ENCODE measurements at regions not wholly inside any gene's neighbourhood (a gene's known extent, or its start where the extent isn't known, plus 50 kb on each side); places are given as distances from the start of the nearest gene placed in this dataset.

DNA sequence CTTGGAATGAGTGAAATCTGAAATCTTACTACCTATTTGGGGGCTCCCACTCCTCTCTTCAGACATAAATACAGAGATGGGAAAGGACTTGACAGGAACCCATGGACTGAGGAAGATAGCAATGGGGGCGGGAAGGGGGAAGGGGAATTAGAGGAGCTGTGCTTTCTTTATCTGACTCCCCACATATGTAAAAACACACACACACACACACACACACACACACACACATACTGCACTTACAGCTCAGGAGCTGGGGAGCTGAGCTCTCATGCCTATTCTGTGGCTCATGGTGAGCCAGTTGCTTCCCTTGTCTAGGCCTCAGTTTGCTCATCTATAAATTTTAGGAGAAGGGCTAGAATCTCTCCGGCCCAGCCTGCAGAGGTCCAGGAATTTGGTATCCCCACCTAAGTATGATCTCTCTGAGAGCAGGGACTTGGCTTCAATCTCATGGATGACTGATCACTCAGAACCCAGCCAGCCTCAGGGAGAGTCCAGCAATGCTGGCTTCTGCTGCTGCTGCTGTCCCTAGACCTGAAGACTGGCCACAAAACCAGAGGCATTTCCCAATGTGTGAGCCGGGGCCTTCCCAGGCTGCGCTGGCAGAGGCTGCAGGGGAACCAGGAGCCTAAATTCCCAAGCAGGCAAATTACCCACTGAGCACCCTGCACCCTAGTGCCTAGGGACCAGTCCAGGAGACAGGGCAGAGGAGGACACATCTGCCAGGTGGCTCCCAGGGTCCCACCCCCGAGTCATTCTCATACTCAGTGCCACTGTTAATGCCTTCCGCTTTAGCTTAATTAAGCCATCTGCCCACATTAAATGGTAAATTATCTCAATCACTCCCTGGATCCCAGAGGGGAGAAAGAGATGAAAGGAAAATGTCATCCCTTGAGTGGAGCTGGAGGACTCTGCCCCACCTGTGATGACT, 57.5 kb upstream of the RBM15 start:
- no peaks in the 10 kb centered on the region for H3K4me1 ChIP-seq (ENCODE audit: control insufficient read depth in 5 of 5, insufficient read depth in 5 of 5, low read length in 5 of 5)
- H3K36me3 ChIP-seq (ENCODE audit: control insufficient read depth in 4 of 4, insufficient read depth in 4 of 4, low read length in 4 of 4), result no peaks in the 10 kb centered on the region
- TF ChIP-seq, protein P1, sequence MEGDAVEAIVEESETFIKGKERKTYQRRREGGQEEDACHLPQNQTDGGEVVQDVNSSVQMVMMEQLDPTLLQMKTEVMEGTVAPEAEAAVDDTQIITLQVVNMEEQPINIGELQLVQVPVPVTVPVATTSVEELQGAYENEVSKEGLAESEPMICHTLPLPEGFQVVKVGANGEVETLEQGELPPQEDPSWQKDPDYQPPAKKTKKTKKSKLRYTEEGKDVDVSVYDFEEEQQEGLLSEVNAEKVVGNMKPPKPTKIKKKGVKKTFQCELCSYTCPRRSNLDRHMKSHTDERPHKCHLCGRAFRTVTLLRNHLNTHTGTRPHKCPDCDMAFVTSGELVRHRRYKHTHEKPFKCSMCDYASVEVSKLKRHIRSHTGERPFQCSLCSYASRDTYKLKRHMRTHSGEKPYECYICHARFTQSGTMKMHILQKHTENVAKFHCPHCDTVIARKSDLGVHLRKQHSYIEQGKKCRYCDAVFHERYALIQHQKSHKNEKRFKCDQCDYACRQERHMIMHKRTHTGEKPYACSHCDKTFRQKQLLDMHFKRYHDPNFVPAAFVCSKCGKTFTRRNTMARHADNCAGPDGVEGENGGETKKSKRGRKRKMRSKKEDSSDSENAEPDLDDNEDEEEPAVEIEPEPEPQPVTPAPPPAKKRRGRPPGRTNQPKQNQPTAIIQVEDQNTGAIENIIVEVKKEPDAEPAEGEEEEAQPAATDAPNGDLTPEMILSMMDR (IDR thresholded peaks at IDR 0.05; ENCODE audit: control extremely low read depth, extremely low read depth), result no peak
- WGBS, 2 donors, result 90 to 93% methylated on average over 6 of the region's 6 CpGs
- ATAC-seq (ENCODE audit: insufficient read depth, low FRiP score) (no peak), DNase-seq (no peak)
- no peak overlapping the region for H3K27ac ChIP-seq (ENCODE audit: low read depth in 1 of 2, low read length in 1 of 2)
- peaks cover 0 to 1% (median 0%) of the 10 kb centered on the region in 4 donors for H3K9me3 ChIP-seq (ENCODE audit: control insufficient read depth in 4 of 4, insufficient read depth in 3 of 4, low read length in 3 of 4)
- H3K4me3 ChIP-seq, result no peak overlapping the region
- peaks cover 0 to 5% (median 0%) of the 10 kb centered on the region in 3 donors for H3K27me3 ChIP-seq (ENCODE audit: control insufficient read depth in 3 of 3, insufficient read depth in 3 of 3, low read length in 2 of 3)
- no peak overlapping the region for H3K9ac ChIP-seq (ENCODE audit: insufficient read depth in 1 of 2, low read length in 2 of 2)

DNA sequence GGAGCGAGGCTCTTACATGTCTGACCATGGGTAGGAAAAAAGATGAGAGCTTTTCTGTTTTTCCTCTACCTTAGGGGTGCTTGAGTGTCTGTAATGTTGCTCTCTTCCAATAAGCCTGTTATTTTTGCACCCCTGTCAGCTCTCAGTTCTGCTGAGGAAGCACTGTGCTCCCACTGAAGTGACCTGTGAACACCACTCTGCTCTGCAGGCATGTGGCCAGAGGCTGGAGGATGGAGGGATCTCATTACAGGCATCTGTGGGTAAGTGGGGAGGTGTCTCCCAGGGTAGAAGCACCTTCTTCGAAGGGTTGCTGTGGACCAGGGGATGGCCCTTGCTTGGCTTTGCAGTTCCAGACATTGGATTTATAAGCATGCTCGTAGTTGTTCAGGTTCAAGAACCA, 56.8 kb upstream of the RBM15 start:
- H3K9me3 ChIP-seq (ENCODE audit: control insufficient read depth in 4 of 4, insufficient read depth in 3 of 4, low read length in 3 of 4), result peaks cover 0 to 1% (median 0%) of the 10 kb centered on the region in 4 donors
- no peak overlapping the region for H3K27ac ChIP-seq (ENCODE audit: low read depth in 1 of 2, low read length in 1 of 2)
- H3K36me3 ChIP-seq (ENCODE audit: control insufficient read depth in 4 of 4, insufficient read depth in 4 of 4, low read length in 4 of 4), result no peaks in the 10 kb centered on the region
- ATAC-seq (ENCODE audit: insufficient read depth, low FRiP score) (no peak), DNase-seq (no peak)
- no peaks in the 10 kb centered on the region for H3K4me1 ChIP-seq (ENCODE audit: control insufficient read depth in 5 of 5, insufficient read depth in 5 of 5, low read length in 5 of 5)
- peaks cover 0 to 5% (median 0%) of the 10 kb centered on the region in 3 donors for H3K27me3 ChIP-seq (ENCODE audit: control insufficient read depth in 3 of 3, insufficient read depth in 3 of 3, low read length in 2 of 3)
- no peak overlapping the region for H3K4me3 ChIP-seq
- WGBS, 2 donors, result 92 to 94% methylated on average over 3 of the region's 3 CpGs
- TF ChIP-seq, protein P1 (IDR thresholded peaks at IDR 0.05; ENCODE audit: control extremely low read depth, extremely low read depth), result no peak
- no peak overlapping the region for H3K9ac ChIP-seq (ENCODE audit: insufficient read depth in 1 of 2, low read length in 2 of 2)

DNA sequence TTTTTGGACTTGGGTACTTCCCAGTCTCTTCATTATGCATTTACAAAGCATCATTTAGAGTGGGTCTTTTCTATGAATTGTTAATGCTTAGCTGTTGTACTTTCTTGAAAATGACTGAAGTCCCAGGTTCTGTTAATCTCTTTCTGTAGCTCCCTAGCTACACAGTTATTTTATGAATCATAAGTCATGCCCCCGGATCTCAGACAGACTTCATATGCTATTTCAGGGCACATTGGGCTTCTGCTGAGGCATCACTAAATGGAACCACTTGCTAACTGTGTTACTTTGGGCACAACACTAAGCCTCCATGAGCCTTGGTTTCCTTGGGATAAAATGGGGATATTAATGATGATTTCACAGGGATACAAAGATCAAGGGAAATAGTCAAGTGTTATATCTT, 55.5 kb upstream of the RBM15 start:
- H3K4me3 ChIP-seq, result no peak overlapping the region
- H3K36me3 ChIP-seq (ENCODE audit: control insufficient read depth in 4 of 4, insufficient read depth in 4 of 4, low read length in 4 of 4), result no peaks in the 10 kb centered on the region
- 88 to 93% methylated on average over 1 of the region's 1 CpG for WGBS, 2 donors
- TF ChIP-seq, protein P1 (IDR thresholded peaks at IDR 0.05; ENCODE audit: control extremely low read depth, extremely low read depth), result no peak
- no peak overlapping the region for H3K9ac ChIP-seq (ENCODE audit: insufficient read depth in 1 of 2, low read length in 2 of 2)
- ATAC-seq (ENCODE audit: insufficient read depth, low FRiP score) (no peak), DNase-seq (no peak)
- no peaks in the 10 kb centered on the region for H3K27me3 ChIP-seq (ENCODE audit: control insufficient read depth in 3 of 3, insufficient read depth in 3 of 3, low read length in 2 of 3)
- no peaks in the 10 kb centered on the region for H3K4me1 ChIP-seq (ENCODE audit: control insufficient read depth in 5 of 5, insufficient read depth in 5 of 5, low read length in 5 of 5)
- H3K9me3 ChIP-seq (ENCODE audit: control insufficient read depth in 4 of 4, insufficient read depth in 3 of 4, low read length in 3 of 4), result no peaks in the 10 kb centered on the region
- H3K27ac ChIP-seq (ENCODE audit: low read depth in 1 of 2, low read length in 1 of 2), result no peak overlapping the region
